Osteocyte (in vitro differentiated cells): ENCODE measurements at regions not wholly inside any gene's neighbourhood (a gene's known extent, or its start where the extent isn't known, plus 50 kb on each side); places are given as distances from the start of the nearest gene placed in this dataset.

Experiments
- DNase-seq: peaks from one replicate; pipeline ENCODE4 v3.0.0; 2021; ENCODE audit warnings: mixed read lengths; ENCODE audit not compliant: unreplicated experiment; ENCODE audit errors: extremely low spot score
- H3K27ac Mint-ChIP-seq: one replicate; pipeline ENCODE4 v1.8.0; 2021; ENCODE audit warnings: mild to moderate bottlenecking, mixed read lengths; ENCODE audit not compliant: unreplicated experiment
- H3K27me3 Mint-ChIP-seq: one replicate; pipeline ENCODE4 v1.8.0; 2021; ENCODE audit warnings: mixed read lengths; ENCODE audit not compliant: unreplicated experiment
- H3K36me3 Mint-ChIP-seq: one replicate; pipeline ENCODE4 v1.8.0; 2021; ENCODE audit warnings: mixed read lengths; ENCODE audit not compliant: unreplicated experiment
- H3K4me1 Mint-ChIP-seq: one replicate; pipeline ENCODE4 v1.8.0; 2021; ENCODE audit warnings: mixed read lengths; ENCODE audit not compliant: unreplicated experiment
- H3K4me3 Mint-ChIP-seq: one replicate; pipeline ENCODE4 v1.8.0; 2021; ENCODE audit warnings: mild to moderate bottlenecking, moderate library complexity, mixed read lengths; ENCODE audit not compliant: unreplicated experiment
- H3K9me3 Mint-ChIP-seq: one replicate; pipeline ENCODE4 v1.8.0; 2021; ENCODE audit warnings: mixed read lengths; ENCODE audit not compliant: unreplicated experiment
- TF ChIP-seq, protein P1 (sequence below): fragments of 200-600 bp; sonication (generic); IDR thresholded peaks from 2 replicates; pipeline ENCODE4 v1.5.0; 2021; ENCODE audit warnings: antibody characterized with exemption, mild to moderate bottlenecking, moderate library complexity

GRCh38 chr10:44510379-44511115 lies 125.7 kb upstream of the CXCL12 start:
- no peak overlapping the region for H3K27ac Mint-ChIP-seq
- no peak overlapping the region for H3K4me3 Mint-ChIP-seq
- TF ChIP-seq, protein P1, sequence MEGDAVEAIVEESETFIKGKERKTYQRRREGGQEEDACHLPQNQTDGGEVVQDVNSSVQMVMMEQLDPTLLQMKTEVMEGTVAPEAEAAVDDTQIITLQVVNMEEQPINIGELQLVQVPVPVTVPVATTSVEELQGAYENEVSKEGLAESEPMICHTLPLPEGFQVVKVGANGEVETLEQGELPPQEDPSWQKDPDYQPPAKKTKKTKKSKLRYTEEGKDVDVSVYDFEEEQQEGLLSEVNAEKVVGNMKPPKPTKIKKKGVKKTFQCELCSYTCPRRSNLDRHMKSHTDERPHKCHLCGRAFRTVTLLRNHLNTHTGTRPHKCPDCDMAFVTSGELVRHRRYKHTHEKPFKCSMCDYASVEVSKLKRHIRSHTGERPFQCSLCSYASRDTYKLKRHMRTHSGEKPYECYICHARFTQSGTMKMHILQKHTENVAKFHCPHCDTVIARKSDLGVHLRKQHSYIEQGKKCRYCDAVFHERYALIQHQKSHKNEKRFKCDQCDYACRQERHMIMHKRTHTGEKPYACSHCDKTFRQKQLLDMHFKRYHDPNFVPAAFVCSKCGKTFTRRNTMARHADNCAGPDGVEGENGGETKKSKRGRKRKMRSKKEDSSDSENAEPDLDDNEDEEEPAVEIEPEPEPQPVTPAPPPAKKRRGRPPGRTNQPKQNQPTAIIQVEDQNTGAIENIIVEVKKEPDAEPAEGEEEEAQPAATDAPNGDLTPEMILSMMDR, result no peak
- H3K4me1 Mint-ChIP-seq, result peaks cover 4% of the 10 kb centered on the region
- H3K27me3 Mint-ChIP-seq, result peaks cover 17% of the 10 kb centered on the region
- no peaks in the 10 kb centered on the region for H3K36me3 Mint-ChIP-seq
- DNase-seq, result no peak
- no peaks in the 10 kb centered on the region for H3K9me3 Mint-ChIP-seq

DNA sequence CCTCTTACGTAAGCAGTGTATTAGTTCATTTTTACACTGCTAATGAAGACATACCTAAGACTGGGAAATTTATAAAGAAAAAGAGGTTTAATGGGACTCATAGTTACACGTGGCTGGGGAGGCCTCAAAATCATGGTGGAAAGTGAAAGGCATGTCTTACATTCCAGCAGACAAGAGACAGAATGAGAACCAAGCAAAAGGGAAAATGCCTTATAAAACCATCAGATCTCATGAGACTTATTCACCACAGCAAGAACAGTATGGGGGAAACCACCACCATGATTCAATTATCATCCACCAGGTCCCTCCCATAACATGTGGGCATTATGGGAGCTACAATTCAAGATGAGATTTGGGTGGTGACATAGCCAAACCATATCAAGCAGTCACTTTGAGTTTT lies 126.3 kb upstream of the CXCL12 start:
- Mint-ChIP-seq H3K9me3 (no peaks in the 10 kb centered on the region), H3K27ac (no peak overlapping the region)

GRCh38 chr10:44511601-44512000 lies 126.7 kb upstream of the CXCL12 start:
- Mint-ChIP-seq H3K4me1 (peaks cover 4% of the 10 kb centered on the region), H3K4me3 (no peak overlapping the region), H3K27me3 (peaks cover 9% of the 10 kb centered on the region), H3K36me3 (no peaks in the 10 kb centered on the region), H3K9me3 (no peaks in the 10 kb centered on the region), H3K27ac (no peak overlapping the region)
- TF ChIP-seq, protein P1, result no peak
- no peak for DNase-seq

More for the DNA sequence above, 126.3 kb upstream of the CXCL12 start:
- no peak for DNase-seq
- Mint-ChIP-seq H3K4me3 (no peak overlapping the region), H3K4me1 (peaks cover 4% of the 10 kb centered on the region), H3K27me3 (peaks cover 13% of the 10 kb centered on the region), H3K36me3 (no peaks in the 10 kb centered on the region)
- TF ChIP-seq, protein P1, result no peak

- peaks cover 4% of the 10 kb centered on the region for H3K4me1 Mint-ChIP-seq
- H3K36me3 Mint-ChIP-seq, result no peaks in the 10 kb centered on the region
- H3K27ac Mint-ChIP-seq, result no peak overlapping the region
- H3K9me3 Mint-ChIP-seq, result no peaks in the 10 kb centered on the region
- no peak overlapping the region for H3K4me3 Mint-ChIP-seq
- no peak for DNase-seq
- H3K27me3 Mint-ChIP-seq, result peaks cover under 1% of the 10 kb centered on the region
- TF ChIP-seq, protein P1, result no peak
Measured at GRCh38 chr10:44512431-44513022, 127.6 kb upstream of the CXCL12 start.

GRCh38 chr10:44513591-44513990 lies 128.7 kb upstream of the CXCL12 start:
- no peak for DNase-seq
- Mint-ChIP-seq H3K4me1 (peaks cover 4% of the 10 kb centered on the region), H3K27ac (no peak overlapping the region), H3K36me3 (no peaks in the 10 kb centered on the region), H3K9me3 (no peaks in the 10 kb centered on the region), H3K4me3 (no peak overlapping the region), H3K27me3 (no peaks in the 10 kb centered on the region)
- TF ChIP-seq, protein P1, result no peak
